Activated T-helper 1 cell treated with anti-CD3 and anti-CD28 coated beads, Interleukin-12 subunit alpha, Interleukin-12 subunit beta, Interleukin-2, Interleukin-4 antibody, amounts not matched to agents 30 ng/mL and 10 ng/mL and 1 ng/mL, durations not matched to agents 14 hours and 24 hours and 36 hours (primary cell): ENCODE measurements at regions not wholly inside any gene's neighbourhood (a gene's known extent, or its start where the extent isn't known, plus 50 kb on each side); places are given as distances from the start of the nearest gene placed in this dataset.

Experiments
- DNase-seq: peaks from one replicate; pipeline ENCODE4 v3.0.0; 2021; ENCODE audit warnings: low spot score
- H3K27ac Mint-ChIP-seq: one replicate; pipeline ENCODE4 v1.8.0; 2021; ENCODE audit warnings: mild to moderate bottlenecking, mixed read lengths
- H3K27me3 Mint-ChIP-seq: one replicate; pipeline ENCODE4 v1.8.0; 2022; ENCODE audit warnings: mild to moderate bottlenecking, moderate library complexity, mixed read lengths; ENCODE audit not compliant: insufficient read depth
- H3K36me3 Mint-ChIP-seq: one replicate; pipeline ENCODE4 v1.8.0; 2021; ENCODE audit warnings: low read depth, mixed read lengths
- H3K4me1 Mint-ChIP-seq: one replicate; pipeline ENCODE4 v1.8.0; 2021; ENCODE audit warnings: low read depth, mixed read lengths
- H3K4me3 Mint-ChIP-seq: one replicate; pipeline ENCODE4 v1.8.0; 2021; ENCODE audit warnings: mild to moderate bottlenecking, moderate library complexity, mixed read lengths
- H3K9me3 Mint-ChIP-seq: one replicate; pipeline ENCODE4 v1.8.0; 2021; ENCODE audit warnings: mixed read lengths
- intact Hi-C: fragments of 100-400 bp; cut with micrococcal nuclease; formaldehyde crosslinking; loops from one replicate; pipeline ENCODE4 v1.15.1; 2024

GRCh38 chr16:35725949-35726348 is 2266.5 kb downstream of the TP53TG3F start:
- Mint-ChIP-seq H3K9me3 (peaks cover 81% of the 10 kb centered on the region), H3K4me1 (no peaks in the 10 kb centered on the region), H3K4me3 (no peak overlapping the region), H3K27me3 (no peaks in the 10 kb centered on the region), H3K36me3 (no peaks in the 10 kb centered on the region), H3K27ac (no peak overlapping the region)
- intact Hi-C loops: no loop called here
- DNase-seq: no peak

- Mint-ChIP-seq H3K27ac (no peak overlapping the region), H3K9me3 (peaks cover 82% of the 10 kb centered on the region), H3K27me3 (no peaks in the 10 kb centered on the region), H3K4me3 (no peak overlapping the region), H3K36me3 (no peaks in the 10 kb centered on the region), H3K4me1 (no peaks in the 10 kb centered on the region)
- DNase-seq: no peak
- intact Hi-C loops: no loop called here
These were observed 2270.8 kb downstream of the TP53TG3F start for GRCh38 chr16:35730251-35730650.

- Mint-ChIP-seq H3K9me3 (peaks cover 74% of the 10 kb centered on the region), H3K4me3 (no peak overlapping the region), H3K4me1 (no peaks in the 10 kb centered on the region), H3K27ac (no peak overlapping the region), H3K36me3 (no peaks in the 10 kb centered on the region), H3K27me3 (no peaks in the 10 kb centered on the region)
- DNase-seq: no peak
- intact Hi-C loops: no loop called here
These were observed 2272.1 kb downstream of the TP53TG3F start for GRCh38 chr16:35731341-35732040.

- no peak overlapping the region for H3K27ac Mint-ChIP-seq
- DNase-seq: no peak
- peaks cover 70% of the 10 kb centered on the region for H3K9me3 Mint-ChIP-seq
- no peak overlapping the region for H3K4me3 Mint-ChIP-seq
- H3K4me1 Mint-ChIP-seq: no peaks in the 10 kb centered on the region
- intact Hi-C loops: no loop called here
- H3K27me3 Mint-ChIP-seq: no peaks in the 10 kb centered on the region
- H3K36me3 Mint-ChIP-seq: no peaks in the 10 kb centered on the region
These were observed 2272.8 kb downstream of the TP53TG3F start for GRCh38 chr16:35732046-35732810.

GRCh38 chr16:35733278-35733965 is 2274.0 kb downstream of the TP53TG3F start:
- peaks cover 70% of the 10 kb centered on the region for H3K9me3 Mint-ChIP-seq

GRCh38 chr16:35733971-35734702 is 2274.7 kb downstream of the TP53TG3F start:
- no peaks in the 10 kb centered on the region for H3K4me1 Mint-ChIP-seq
- H3K9me3 Mint-ChIP-seq: peaks cover 70% of the 10 kb centered on the region
- DNase-seq: no peak
- intact Hi-C loops: no loop called here
- no peak overlapping the region for H3K27ac Mint-ChIP-seq
- H3K36me3 Mint-ChIP-seq: no peaks in the 10 kb centered on the region
- no peaks in the 10 kb centered on the region for H3K27me3 Mint-ChIP-seq
- H3K4me3 Mint-ChIP-seq: no peak overlapping the region

More at GRCh38 chr16:35733278-35733965, 2274.0 kb downstream of the TP53TG3F start:
- no peaks in the 10 kb centered on the region for H3K36me3 Mint-ChIP-seq
- DNase-seq: no peak
- no peaks in the 10 kb centered on the region for H3K27me3 Mint-ChIP-seq
- H3K27ac Mint-ChIP-seq: no peak overlapping the region
- intact Hi-C loops: no loop called here
- no peaks in the 10 kb centered on the region for H3K4me1 Mint-ChIP-seq
- no peak overlapping the region for H3K4me3 Mint-ChIP-seq

GRCh38 chr16:35734728-35735402 is 2275.5 kb downstream of the TP53TG3F start:
- intact Hi-C loops: no loop called here
- H3K27ac Mint-ChIP-seq: no peak overlapping the region
- no peaks in the 10 kb centered on the region for H3K4me1 Mint-ChIP-seq
- H3K4me3 Mint-ChIP-seq: no peak overlapping the region
- no peaks in the 10 kb centered on the region for H3K36me3 Mint-ChIP-seq
- H3K9me3 Mint-ChIP-seq: peaks cover 70% of the 10 kb centered on the region
- no peaks in the 10 kb centered on the region for H3K27me3 Mint-ChIP-seq
- no peak for DNase-seq

- DNase-seq: no peak
- no peaks in the 10 kb centered on the region for H3K36me3 Mint-ChIP-seq
- no peaks in the 10 kb centered on the region for H3K4me1 Mint-ChIP-seq
- no peak overlapping the region for H3K27ac Mint-ChIP-seq
- intact Hi-C loops: no loop called here
- peaks cover 73% of the 10 kb centered on the region for H3K9me3 Mint-ChIP-seq
- H3K27me3 Mint-ChIP-seq: no peaks in the 10 kb centered on the region
- H3K4me3 Mint-ChIP-seq: no peak overlapping the region
These were observed 2276.2 kb downstream of the TP53TG3F start for GRCh38 chr16:35735403-35736251.

GRCh38 chr16:35736546-35736945 is 2277.1 kb downstream of the TP53TG3F start:
- intact Hi-C loops: no loop called here
- no peak for DNase-seq
- no peaks in the 10 kb centered on the region for H3K36me3 Mint-ChIP-seq
- H3K27ac Mint-ChIP-seq: no peak overlapping the region
- no peaks in the 10 kb centered on the region for H3K27me3 Mint-ChIP-seq
- no peaks in the 10 kb centered on the region for H3K4me1 Mint-ChIP-seq
- H3K9me3 Mint-ChIP-seq: peaks cover 73% of the 10 kb centered on the region
- H3K4me3 Mint-ChIP-seq: no peak overlapping the region

- Mint-ChIP-seq H3K27ac (no peak overlapping the region), H3K4me3 (no peak overlapping the region), H3K9me3 (peaks cover 73% of the 10 kb centered on the region), H3K36me3 (no peaks in the 10 kb centered on the region), H3K27me3 (no peaks in the 10 kb centered on the region), H3K4me1 (no peaks in the 10 kb centered on the region)
- DNase-seq: no peak
- intact Hi-C loops: no loop called here
These were observed 2277.7 kb downstream of the TP53TG3F start for GRCh38 chr16:35737076-35737475.

- Mint-ChIP-seq H3K27ac (no peak overlapping the region), H3K27me3 (no peaks in the 10 kb centered on the region), H3K4me1 (no peaks in the 10 kb centered on the region), H3K36me3 (peaks cover 1% of the 10 kb centered on the region), H3K4me3 (no peak overlapping the region), H3K9me3 (peaks cover 82% of the 10 kb centered on the region)
- DNase-seq: no peak
- intact Hi-C loops: no loop called here
These were observed 2282.1 kb downstream of the TP53TG3F start for GRCh38 chr16:35741546-35741945.
